GM21619 (cell line): ENCODE measurements at regions not wholly inside any gene's neighbourhood (a gene's known extent, or its start where the extent isn't known, plus 50 kb on each side); places are given as distances from the start of the nearest gene placed in this dataset.
"Not testable (repeated sequence)": the region's sequence is repeated elsewhere in the genome, so short reads cannot be mapped to it uniquely, and the experiment has no call there.

Experiments used
- ATAC-seq: cut with Tn5 transposase; IDR thresholded peaks from one replicate; pipeline ENCODE4 v1.9.1; 2021; ENCODE audit not compliant: unreplicated experiment

GRCh38 chr2:208674919-208675318 is 268.3 kb downstream of the PTH2R start:
- no peak for ATAC-seq

DNA sequence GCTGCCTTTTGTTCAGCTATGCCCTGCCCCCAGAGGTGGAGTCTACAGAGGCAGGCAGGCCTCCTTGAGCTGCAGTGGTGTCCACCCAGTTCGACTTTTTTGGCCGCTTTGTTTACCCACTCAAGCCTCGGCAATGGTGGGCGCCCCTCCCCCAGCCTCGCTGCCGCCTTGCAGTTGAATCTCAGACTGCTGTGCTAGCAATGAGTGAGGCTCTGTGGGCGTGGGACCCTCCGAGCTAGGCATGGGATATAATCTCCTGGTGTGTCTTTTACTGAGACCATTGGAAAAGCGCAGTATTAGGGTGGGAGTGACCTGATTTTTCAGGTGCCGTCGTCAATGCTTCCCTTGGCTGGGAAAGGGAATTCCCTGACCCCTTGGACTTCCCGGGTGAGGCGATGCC is 279.3 kb downstream of the PTH2R start:
- ATAC-seq = not testable (repeated sequence)

- ATAC-seq = peak; percentile 62
Observed at GRCh38 chr2:208686665-208687064, 280.1 kb downstream of the PTH2R start.

GRCh38 chr2:208687720-208688119 is 281.1 kb downstream of the PTH2R start:
- not testable (repeated sequence) for ATAC-seq

GRCh38 chr2:208698114-208698513 is 291.5 kb downstream of the PTH2R start:
- no peak for ATAC-seq

DNA sequence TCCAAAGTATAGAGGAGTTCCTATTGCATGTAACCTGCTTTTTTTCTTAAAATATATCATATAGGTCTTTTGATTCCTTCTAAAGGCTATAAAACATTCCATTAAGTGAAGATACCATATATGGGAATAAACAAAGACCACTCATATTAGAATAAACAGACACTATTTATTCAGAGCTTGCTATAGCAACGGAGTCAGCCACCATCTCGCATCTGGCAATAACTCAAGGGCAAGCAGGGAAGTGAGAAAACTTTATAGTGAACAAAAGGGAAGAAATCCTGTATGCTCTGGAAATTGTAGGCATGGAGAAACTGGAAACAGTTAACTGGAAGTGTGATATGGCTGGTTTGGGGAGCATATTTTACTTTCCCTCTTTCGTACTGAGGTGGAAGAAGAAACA is 301.9 kb downstream of the PTH2R start:
- no peak for ATAC-seq

DNA sequence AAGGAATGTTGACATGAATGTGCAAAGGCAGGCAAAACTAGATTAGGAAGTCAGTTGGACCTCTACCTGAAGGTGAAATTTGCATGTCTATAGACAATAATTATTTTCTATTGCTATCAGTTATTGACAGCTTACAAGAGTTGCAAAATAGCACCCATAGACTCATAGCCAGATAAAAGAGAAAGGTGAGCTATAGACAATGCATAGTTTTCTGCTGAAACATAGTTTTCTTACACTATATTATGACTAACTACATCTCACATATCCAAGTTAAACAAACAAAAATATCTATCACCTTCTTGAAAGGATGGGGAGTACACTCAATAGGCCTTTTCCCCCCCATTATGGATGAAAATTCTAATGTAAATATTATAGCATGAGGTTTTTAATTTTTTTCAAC is 305.0 kb downstream of the PTH2R start:
- no peak for ATAC-seq

DNA sequence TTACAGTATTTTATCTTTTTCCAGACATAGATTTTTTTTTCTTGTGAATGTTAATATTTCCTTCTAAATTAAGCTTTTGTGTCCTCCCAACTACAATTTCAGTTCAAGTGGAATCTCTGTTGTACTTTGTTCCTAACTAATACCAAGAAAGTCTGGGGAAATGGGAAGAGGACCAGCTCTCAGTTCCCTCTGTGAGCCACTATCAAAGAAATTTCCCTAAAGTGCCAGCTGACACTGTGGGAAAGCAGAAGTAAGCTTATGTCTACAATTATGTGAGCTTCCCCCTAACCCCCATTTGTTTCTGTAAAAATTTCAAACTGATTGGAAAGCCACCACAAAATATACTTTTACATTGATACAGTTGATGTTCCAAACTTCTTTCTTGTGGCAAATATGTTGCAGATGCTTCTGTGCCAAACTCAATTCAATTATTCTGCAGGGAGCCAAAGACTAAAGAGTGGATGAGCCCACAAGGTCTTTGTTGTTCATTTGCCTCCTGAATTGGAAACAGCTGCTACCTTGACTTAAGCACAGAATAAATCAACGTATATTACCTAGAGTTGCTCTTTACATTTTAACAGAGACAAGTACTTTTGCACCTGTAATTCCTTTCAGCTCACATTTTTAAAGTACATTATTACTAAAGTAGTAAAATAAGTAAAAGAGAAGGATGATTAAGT is 306.6 kb downstream of the PTH2R start:
- ATAC-seq = no peak

GRCh38 chr2:208718828-208719227 is 312.2 kb downstream of the PTH2R start:
- no peak for ATAC-seq

DNA sequence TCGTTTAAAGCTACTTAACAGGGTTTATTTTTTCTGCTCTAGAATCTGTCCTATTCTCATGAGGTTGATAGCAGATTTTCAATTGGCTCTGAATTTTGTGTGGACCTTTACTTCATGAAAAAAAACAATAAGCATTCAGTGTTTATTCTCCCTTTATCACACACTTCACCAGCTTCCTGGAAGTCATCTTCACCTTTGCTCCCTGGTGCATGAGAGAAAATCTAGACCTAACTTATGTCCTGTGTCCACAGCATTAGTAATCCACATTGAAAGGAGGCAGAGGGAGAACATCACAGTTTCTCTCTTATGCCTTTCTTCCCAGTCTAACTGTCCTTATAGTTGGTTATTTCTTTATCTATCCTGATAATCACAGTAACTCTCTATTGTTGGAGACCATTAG is 316.1 kb downstream of the PTH2R start:
- no peak for ATAC-seq

DNA sequence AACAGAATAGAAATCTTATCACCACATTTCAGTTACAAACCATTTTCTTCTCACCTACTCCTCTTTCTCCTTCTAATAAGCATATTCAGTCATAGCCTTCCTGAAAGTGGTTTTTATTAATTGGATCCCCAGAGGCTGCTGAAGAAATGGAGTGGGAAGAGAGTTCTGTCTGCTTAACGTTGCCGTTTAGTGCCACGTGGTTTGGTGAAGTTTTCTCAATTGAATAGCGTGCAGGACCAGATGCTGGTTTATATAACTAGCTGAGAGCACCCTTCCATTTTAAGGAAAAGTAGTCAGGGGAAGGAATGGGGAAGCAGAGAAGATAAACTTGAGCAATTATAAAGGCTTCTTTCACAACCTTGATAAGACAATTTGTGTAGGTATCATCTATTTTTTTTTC is 318.7 kb downstream of the PTH2R start:
- ATAC-seq = no peak

- no peak for ATAC-seq
Observed at GRCh38 chr2:208726242-208726641, 319.6 kb downstream of the PTH2R start.

DNA sequence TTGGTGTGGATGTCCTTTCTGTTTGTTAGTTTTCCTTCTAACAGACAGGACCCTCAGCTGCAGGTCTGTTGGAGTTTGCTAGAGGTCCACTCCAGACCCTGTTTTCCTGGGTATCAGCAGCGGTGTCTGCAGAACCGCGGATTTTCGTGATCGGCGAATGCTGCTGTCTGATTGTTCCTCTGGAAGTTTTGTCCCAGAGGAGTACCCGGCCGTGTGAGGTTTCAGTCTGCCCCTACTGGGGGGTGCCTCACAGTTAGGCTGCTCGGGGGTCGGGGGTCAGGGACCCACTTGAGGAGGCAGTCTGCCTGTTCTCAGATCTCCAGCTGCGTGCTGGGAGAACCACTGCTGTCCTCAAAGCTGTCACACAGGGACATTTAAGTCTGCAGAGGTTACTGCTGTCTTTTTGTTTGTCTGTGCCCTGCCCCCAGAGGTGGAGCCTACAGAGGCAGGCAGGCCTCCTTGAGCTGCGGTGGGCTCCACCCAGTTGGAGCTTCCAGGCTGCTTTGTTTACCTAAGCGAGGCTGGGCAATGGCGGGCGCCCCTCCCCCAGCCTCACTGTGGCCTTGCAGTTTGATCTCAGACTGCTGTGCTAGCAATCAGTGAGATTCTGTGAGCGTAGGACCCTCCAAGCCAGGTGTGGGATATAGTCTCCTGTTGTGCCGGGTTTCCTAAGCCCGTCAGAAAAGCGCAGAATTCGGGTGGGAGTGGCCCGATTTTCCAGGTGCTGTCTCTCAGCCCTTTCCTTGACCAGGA is 345.2 kb downstream of the PTH2R start:
- not testable (repeated sequence) for ATAC-seq

GRCh38 chr2:208757364-208757763 is 350.8 kb downstream of the PTH2R start:
- ATAC-seq = no peak

DNA sequence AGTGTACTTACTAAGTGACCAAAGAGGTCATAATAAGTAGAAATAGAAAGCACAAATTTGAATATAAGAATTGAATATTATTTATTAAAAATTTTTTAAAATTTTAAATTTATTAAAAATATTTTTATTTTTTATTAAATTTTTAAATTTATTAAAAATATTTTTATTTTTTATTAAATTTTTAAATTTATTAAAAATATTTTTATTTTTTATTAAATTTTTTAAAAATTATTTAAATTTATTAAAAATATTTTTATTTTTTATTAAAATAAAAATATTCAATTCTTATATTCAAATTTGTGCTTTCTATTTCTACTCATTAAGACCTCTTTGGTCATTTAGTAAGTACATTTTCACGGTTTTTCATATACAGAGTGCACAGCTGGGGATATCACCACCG is 366.5 kb downstream of the PTH2R start:
- not testable (repeated sequence) for ATAC-seq

GRCh38 chr2:208781166-208781565 is 374.6 kb downstream of the PTH2R start:
- no peak for ATAC-seq

DNA sequence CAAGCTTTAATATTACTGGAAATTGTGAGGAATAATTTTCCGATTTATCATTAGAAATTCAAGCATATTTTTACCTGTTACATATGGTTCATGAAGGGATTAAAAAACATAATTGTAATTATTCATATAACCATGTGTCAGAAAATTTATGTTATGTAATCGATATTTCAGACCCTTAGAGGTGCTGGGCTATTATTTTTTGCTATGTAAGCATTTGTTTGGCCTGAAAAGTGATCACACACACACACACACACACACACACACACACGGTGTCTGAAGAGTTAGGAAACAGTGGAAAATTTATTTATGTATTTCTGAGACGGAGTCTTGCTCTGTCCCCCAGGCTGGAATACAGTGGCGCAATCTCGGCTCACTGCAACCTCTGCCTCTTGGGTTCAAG is 375.5 kb downstream of the PTH2R start:
- ATAC-seq = no peak

GRCh38 chr2:208783184-208783583 is 376.6 kb downstream of the PTH2R start:
- no peak for ATAC-seq

- ATAC-seq = not testable (repeated sequence)
Observed at GRCh38 chr2:208784774-208785173, 378.2 kb downstream of the PTH2R start.

GRCh38 chr2:208791257-208791656 is 384.7 kb downstream of the PTH2R start:
- no peak for ATAC-seq

DNA sequence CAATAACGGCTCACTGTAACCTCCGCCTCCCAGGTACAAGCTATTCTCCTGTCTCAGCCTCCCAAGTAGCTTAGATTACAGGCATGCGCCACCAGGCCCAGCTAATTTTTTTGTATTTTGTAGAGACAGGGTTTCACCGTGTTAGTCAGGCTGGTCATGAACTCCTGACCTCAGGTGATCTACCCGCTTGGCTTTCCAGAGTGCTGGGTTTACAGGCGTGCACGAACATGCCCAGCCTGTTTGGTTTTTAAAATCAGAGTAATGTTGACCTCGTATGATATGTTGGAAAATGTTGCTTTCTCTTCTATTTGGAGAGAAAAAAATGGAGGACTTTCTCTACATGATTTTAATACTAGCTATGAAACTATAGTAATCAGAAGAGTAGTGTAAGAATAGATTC is 386.2 kb downstream of the PTH2R start:
- ATAC-seq = no peak

DNA sequence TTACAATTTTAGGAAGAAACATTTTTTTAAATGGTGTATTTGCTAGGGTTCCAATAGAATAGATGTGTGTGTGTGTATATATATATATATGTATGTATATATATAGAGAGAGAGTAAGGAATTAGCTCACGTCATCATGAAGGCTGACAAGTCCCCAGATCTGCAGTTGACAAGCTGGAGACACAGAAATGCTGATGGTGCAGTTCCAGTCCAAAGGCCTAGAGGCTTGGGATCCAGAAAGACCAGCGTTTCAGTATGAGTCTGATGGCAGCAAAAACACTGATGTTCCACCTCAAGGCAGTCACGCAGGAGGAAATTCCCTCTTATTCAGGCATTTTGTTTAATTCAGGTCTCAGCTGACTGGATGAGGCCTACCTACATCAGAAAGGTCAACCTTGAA is 386.8 kb downstream of the PTH2R start:
- no peak for ATAC-seq
